GM21381 (cell line): ENCODE measurements at regions not wholly inside any gene's neighbourhood (a gene's known extent, or its start where the extent isn't known, plus 50 kb on each side); places are given as distances from the start of the nearest gene placed in this dataset.

Experiments
- ATAC-seq: cut with Tn5 transposase; IDR thresholded peaks from one replicate; pipeline ENCODE4 v1.9.1; 2021; ENCODE audit warnings: mild to moderate bottlenecking, moderate library complexity; ENCODE audit not compliant: unreplicated experiment

- no peak for ATAC-seq
These were observed 56.0 kb upstream of the CTTNBP2 start for GRCh38 chr7:117929237-117929636.

DNA sequence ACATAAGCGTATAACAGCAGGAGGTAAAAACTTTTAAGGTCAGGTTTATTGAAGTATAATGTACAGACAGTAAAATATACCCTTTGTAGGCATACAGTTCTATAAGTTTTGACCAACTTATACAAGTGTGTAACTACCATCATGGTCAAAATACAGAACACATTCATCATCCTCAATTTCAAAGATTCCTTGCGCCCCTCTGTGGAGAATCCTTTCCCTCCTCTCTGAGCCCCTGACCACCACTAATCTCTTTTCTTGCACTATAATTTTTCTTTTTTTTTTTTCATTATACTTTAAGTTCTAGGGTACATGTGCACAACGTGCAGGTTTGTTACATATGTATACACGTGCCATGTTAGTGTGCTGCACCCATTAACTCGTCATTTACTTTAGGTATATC is 58.1 kb upstream of the CTTNBP2 start:
- ATAC-seq: no peak

DNA sequence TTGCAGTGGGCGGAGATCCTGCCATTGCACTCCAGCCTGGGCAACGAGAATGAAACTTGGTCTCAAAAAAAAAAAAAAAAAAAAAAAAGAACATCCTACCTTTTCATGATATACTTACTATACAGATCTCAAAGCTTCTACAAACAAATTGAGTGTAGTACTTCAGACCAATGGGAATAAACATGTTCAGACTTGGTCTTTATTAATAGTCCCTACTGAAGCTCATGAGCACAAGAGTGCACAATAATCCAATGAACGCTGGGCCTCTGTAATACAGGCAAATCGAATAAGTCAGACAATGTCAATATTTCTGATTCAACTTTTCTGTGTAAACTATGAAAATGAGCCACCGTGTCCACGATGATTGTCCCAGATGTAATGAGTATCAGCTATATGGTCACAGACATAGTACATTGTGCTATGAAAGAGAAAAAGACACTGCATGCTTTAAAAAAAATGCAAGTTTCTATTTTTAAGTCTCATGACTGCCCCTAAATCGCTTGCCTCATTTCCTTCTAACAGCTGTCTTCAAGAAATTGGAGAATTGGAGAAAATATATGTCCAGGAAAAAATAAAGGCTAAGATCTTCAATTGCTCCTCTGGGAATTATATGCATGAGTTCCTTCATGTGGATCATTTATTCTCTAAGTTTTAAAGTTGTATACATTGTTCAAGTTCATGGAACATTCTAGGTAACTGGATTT is 64.0 kb upstream of the CTTNBP2 start:
- ATAC-seq: no peak

- no peak for ATAC-seq
These were observed 64.7 kb upstream of the CTTNBP2 start for GRCh38 chr7:117937753-117938483.

DNA sequence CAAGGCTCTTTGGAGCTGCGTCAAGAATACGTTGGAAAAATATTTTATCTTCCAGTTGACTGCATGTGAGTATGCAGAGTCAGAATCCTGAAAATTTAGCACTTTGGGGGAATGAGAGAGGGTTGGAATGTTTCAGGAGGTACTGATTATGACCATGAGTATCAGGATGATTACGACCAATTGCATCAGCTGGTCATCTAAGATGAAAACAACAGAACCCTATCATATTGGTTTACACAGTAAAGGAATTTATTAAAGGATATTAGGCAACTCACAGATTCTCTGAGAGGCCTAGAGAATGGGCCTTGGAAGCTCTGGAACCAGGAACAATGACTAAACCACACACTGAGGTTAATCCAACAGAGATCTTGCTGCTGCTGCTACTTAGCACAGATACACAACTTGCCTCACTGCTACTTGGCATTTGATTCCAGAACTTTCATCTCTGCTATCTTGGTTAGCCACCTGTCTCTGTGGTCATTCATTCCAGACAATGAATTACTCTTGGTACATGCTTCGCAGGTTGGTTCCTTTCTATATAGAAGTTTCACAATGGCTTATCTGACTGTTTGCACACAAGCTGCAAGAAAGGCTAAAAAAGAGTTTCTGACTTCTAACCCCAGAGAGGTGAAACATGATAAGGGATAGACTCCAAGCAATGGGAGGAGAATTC is 68.0 kb upstream of the CTTNBP2 start:
- no peak for ATAC-seq

DNA sequence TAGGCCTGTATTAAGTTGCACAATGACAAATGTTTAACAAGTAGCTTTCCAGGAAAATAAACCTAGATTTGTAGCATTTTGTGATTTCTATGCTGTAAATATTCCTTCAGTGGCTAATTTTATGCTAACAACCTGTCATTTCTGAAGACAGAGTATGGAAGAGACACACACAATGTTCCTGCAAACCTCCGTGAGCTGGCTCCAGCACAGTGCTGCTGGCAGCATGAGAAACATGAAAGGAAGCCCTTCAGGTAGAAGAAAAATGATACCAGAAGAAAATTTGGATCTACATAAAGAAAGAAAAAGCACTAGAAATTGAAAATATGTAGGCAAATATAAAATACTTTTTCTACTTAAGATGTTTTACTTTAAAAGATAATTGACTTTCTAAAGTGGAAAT is 69.5 kb upstream of the CTTNBP2 start:
- ATAC-seq: no peak

DNA sequence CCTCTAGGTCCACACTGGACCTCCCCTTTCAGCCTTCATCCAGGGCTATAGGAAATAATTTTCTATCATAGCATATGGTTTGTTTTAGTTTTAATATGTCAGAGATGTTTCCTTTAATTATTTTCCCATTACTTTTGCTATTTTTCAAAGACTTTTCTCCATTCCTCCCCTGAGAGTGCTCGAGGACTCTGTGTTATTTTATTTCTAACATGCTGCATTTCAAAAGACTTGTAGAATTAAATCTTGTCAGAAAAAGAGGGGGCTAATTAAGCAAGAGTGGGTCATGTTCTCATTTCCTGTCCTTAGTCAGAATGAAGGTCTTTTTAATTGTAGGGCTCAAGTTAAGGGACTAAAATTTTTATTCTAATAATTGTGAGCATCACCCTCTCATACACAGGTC is 71.6 kb upstream of the CTTNBP2 start:
- ATAC-seq: no peak

DNA sequence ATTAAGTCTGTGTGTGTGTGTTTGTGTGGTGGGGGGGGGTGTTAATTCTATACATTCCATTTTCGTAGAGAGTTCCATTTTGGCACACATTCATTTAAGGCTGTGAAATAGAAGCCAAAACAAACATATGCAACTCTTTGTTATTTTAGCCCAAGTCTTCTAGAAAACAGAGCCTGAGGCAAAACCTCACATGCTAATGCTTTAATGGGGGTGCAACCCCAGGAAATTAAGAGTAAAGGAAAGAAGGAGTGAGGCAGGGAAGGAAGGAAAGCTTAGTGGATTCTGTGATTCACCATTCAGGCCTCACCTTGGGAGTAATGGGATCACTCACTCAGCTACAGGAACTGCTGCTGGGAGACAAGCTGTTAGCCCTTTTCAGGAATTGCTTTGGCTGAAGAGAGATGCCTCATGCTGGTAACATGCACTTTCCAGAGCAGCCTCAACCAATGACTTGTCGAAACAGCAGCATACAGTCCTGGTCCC is 73.0 kb upstream of the CTTNBP2 start:
- ATAC-seq: no peak

- ATAC-seq: no peak
These were observed 76.0 kb upstream of the CTTNBP2 start for GRCh38 chr7:117949232-117949631.

DNA sequence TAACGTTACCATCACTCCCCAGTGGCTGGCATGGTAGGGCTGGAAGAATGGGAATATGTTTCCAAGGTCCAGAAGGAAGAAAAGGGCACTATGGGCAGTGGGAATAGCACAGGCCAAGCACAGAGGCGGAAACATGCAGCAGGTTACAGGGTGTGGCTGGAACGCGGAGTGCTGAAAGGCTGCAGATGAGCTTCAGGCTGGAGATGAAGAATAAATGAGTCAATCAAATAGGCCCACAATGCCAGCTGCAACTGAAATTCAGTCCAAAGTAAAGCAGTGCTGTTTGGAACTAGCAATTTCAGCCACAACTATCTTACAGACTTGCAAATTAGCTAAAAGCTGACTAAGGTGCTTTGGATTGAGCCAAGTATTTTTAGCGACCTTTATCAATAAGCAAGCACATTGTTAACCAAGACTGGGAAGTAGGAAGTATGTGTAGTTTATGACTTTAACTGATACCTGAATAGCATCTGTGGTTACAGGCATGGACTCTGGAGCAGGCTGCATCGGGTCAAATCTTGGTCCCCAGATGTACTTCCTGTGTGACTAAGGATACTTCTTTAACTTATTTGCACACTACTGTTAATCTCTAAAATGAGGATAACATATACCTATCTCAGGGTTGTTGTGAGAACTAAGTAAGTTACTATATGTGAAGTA is 77.5 kb upstream of the CTTNBP2 start:
- ATAC-seq: no peak

GRCh38 chr7:117951285-117951684 is 78.0 kb upstream of the CTTNBP2 start:
- ATAC-seq: no peak

DNA sequence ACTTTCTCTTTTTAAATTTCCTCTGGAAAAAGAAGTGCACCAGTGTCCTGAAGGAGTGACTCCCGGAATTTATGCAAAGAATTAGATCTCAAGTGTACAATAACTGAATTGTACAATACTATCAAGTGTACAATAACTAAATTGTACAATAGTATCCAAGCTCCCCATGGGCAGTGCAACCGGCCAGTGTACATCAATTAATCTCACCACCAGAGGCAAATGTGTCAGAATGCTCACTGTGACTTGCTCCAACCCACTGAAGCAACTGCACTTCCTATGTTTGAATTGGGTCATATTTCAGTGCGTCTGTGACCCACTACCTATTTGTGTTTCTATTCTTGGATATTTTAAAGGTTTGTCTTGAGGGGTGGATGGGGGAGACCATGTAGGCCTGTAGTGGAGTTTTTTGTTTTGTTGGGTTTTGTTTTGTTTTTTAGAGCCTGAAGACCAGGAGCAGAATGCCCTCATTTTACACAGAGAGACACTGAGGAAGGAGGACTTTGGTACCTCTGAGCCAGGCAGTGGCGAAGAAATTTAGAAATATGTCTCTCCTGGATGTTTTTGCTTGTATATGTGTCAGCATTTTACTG is 78.5 kb upstream of the CTTNBP2 start:
- ATAC-seq: no peak

- no peak for ATAC-seq
These were observed 81.8 kb upstream of the CTTNBP2 start for GRCh38 chr7:117955046-117955445.

DNA sequence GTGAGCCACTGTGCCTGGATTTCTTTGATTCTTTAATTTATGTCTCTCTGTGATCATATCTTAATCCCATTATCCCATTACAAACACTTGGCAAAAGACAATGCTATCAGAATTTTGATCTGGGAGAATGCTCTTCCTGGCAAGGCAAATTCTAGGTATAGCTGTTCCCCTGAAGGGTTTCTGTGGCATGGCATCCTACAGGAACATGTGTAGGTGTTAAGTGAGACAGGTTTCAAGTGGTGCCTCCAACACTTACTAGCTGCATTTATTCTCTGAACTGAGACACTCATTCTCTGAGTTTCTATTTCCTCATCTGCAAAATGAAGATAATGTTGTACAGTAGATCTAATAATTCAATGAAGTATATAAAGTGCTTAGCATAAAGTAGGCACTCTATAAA is 87.1 kb upstream of the CTTNBP2 start:
- ATAC-seq: no peak

- no peak for ATAC-seq
These were observed 88.0 kb upstream of the CTTNBP2 start for GRCh38 chr7:117961235-117961634.

- ATAC-seq: no peak
These were observed 89.2 kb upstream of the CTTNBP2 start for GRCh38 chr7:117962366-117962994.

GRCh38 chr7:117963264-117964197 is 90.3 kb upstream of the CTTNBP2 start:
- ATAC-seq: no peak

DNA sequence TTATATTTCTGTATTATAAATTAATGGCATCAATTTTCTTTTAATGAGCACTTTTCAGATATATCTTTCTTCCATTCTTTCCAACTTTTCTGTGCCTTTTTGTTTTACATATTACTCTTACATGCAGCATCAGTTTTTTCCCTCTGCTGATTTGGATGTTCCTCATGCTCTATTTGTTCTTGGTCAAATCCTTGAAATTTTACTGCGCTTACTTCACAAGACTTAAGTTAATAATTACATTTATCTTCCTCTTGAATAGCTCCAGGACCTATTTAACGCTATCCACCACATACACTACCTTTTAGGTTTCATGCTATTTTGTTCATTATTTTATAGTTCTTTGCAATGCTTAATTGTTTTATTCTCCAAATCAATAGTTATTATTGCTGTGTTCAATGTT is 97.6 kb upstream of the CTTNBP2 start:
- no peak for ATAC-seq

- no peak for ATAC-seq
These were observed 98.5 kb upstream of the CTTNBP2 start for GRCh38 chr7:117971556-117972244.
